ENCODE measurements at regions not wholly inside any gene's neighbourhood (a gene's known extent, or its start where the extent isn't known, plus 50 kb on each side); places are given as distances from the start of the nearest gene placed in this dataset.

GRCh38 chr22:48893288-48894063 lies 934.2 kb downstream of the BRD1 start:
- DNase-seq: no peak

DNA sequence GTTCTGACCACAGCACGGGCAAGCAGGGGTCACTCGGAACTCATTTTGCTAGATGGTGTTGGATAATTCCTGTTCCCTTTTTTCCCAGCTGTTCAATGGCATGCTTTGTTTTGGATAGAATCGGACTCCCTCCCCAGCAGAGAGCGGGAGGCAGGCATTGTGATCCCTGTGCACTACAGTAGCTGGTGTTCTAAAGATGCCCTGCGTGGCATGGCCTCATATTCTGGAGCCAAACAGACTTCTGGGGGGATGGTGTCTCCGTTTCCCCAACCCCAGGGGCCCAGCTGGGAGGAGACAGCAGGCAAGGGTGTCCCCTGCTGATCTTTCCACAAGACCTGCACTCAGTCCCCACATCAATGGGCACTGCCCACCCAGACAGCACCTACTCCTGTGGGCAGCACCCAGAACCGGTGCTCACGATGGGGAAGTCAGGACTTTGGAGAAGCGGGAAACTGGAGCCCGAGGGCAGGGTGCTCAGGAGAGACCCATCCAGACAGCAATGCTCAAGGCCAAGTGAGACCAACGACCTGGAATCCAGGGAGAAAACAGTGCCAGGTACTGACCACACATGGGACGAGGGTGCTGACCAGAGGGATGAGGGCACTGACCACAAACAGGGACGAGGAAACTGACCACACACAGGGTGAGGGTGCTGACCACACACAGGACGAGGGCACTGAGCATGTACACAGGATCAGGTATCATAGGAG lies 934.9 kb downstream of the BRD1 start:
- no peak for DNase-seq

DNA sequence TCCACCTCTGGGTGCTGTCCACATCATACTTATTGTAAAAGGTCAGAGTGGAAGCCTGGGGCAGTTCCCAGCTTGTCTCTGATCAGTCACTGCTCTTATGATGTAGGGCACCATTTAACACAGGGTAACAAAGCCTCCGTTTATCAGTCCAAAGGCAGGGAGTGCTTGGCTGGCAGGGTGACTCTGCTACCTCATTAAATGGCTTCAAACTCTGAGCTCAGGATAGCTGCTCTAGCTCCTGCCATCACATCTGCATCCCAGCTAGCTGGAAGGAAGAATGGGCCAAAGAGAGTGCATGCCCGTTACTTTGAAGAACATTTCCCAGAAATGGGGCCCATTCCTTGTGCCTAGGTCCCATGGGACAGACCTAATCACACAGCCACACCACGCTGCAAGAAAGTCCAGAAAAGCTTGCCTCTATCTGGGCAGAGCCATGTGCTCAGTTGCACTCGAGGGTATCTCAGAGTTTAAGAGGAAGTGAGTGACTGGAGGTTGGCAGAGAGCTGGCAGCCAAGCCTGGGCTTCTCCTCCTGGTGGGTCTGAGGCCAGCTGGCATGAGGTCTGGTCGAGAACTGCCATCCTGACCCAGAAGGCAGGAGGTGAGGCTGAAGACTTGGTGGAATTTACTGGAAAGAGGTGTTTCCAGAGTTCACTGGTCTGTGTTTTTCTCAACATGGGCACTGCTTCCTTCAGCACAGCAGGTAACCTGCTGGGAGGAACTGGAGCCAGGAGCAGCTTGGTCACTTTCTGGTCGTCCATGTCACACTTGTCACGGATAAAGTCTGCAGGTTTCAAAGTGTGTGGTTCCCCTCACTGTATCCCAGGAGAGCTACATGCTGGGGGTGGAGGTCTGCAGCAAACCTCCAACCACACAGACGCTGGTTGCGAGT lies 935.7 kb downstream of the BRD1 start:
- no peak for DNase-seq

- no peak for DNase-seq
These were observed 936.7 kb downstream of the BRD1 start for GRCh38 chr22:48890693-48891554.

DNA sequence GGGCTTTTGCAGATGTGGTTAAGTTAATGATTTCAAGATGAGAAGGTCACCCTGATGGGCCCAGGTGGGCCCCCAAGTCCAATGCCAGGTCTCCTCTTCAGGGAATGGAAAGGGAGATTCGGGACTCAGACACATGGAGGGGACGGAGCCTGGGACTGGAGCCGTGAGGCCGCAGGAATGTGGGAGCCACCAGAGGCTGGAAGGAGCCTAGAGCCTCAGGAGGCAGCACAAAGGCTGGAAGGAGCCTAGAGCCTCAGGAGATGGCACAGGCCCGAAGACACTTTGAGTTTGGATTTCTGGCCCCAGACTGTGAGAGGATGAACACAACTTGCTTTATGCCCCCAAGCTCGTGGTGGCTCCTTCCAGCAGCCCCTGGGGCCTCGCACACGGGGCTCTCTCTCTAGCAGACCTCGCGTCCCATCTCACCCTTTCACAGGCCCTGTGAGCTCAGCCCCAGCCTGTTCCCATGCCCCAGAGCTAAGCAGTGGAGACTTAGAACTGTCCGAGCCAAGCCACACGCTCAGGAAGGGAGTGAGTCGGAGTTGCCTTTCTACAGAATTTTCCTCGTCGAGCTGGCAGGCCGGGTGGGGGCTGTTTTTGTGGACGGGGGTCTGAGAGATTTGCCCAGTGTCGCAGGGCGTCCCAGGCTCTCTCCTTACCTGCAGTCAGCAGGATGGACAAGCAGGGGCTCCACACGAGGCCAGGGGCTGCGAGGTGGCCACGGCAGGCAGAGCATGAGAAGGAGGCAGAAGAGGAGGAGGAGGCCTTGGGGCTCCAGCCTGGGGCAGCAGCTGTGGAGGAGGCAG lies 937.6 kb downstream of the BRD1 start:
- no peak for DNase-seq

- no peak for DNase-seq
These were observed 938.4 kb downstream of the BRD1 start for GRCh38 chr22:48889209-48889830.

DNA sequence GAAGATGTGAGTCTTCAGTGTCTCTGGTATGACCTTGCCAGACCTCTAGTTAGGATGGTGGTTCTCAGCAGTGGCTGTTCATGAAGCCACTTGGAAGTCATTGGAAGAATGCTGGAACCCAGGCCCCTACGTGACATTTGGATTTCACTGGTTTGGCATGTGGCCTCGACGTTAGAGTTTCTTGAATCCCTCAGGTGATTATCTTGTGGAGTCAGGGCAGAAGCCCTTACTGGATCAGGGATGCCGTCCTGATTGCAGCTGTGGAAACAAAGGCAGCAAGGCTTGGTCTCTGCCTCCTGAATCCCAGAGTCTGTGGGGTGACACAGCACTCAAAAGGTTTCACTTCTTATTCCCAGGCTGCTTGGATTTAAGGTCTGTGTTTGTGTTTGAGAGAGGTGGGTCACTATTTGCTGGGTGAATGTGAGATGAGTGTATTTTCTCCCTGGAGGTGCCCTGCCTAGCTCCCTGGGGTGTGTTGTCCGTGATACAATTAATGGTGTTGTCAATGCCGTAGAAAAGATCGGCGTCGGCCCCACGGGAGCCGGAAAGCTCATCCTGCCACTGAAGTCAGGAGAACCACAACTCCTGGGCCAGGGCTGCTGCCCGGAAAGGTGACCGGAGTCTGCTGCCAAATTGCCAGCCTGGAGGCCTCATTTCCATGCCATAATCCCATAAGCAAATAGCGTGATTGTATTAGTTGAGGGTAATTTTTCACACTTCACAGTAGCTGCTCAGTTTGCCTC lies 939.0 kb downstream of the BRD1 start:
- no peak for DNase-seq

DNA sequence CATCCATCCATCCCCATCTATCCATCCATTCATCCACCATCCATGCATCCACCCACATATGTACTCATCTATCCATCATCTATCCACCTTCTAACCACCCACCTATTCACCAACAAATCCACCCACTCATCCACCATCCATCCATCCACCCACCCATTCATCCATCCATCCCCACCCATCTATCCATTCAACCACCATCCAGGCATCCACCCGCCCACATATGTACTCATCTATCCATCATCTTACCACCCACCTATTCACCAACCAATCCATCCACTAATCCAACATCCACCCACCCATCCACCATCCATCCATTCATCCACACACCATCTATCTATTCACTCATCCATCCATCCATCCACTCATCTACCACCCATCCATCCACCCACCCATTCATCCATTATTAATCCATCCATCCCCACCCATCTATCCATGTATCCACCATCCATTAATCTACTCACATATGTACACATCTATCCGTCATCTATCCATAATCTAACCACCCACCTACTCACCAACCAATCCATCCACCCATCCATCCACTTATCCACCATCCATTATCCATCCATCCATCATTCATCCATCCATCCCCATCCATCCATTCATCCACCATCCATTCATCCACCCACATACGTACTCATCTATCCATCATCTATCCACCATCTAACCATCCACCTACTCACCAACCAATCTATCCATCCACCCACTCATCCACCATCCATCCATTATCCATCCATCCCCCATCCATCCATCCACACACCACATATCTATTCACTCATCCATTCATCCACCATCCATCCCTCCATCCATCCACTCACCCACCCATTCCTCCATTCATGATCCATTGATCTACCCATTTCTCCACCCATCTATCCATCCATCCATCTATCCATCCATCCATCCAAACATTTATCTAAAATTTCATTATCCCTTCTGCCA lies 940.0 kb downstream of the BRD1 start:
- no peak for DNase-seq

DNA sequence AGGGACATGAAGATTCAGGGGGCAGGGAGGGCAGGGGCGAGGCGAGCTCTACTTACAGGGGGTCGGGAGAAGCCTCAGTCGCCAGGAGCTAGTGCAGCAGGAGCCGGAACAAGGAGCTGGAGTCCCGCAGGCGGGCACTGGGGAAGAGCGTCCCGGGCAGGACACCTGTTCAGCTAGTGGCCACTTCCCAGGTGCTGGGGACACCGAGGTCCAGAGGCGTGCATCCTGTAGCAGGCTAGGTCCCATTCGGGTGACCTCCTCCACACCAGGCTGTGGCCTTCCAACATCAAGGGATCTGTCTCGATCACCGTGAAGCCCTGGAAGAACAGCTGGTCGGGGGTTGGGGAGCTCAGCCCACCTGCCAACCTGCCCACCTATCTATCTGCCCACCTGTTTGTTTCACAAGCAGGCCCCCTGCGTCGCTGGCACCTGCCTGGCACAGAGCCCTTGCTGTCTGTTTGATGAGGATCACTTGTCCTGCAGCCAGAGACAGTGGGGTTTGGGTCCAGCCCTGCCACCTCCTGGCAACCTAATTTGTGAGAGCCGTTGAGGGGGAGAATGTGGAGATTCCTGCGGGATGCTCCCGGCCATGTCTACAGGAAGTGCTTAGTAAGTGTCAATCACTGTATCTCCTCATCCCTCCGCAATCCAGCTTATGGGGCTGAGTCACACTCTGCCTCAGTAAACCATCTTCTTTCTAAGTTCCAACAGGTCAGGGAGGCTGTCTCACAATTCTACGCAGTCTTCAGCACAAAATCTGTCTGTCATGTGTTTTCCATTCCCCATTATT lies 940.9 kb downstream of the BRD1 start:
- DNase-seq: no peak

- no peak for DNase-seq
These were observed 941.8 kb downstream of the BRD1 start for GRCh38 chr22:48885919-48886305.

- no peak for DNase-seq
These were observed 942.3 kb downstream of the BRD1 start for GRCh38 chr22:48885271-48885918.

- no peak for DNase-seq
These were observed 942.9 kb downstream of the BRD1 start for GRCh38 chr22:48884786-48885185.

DNA sequence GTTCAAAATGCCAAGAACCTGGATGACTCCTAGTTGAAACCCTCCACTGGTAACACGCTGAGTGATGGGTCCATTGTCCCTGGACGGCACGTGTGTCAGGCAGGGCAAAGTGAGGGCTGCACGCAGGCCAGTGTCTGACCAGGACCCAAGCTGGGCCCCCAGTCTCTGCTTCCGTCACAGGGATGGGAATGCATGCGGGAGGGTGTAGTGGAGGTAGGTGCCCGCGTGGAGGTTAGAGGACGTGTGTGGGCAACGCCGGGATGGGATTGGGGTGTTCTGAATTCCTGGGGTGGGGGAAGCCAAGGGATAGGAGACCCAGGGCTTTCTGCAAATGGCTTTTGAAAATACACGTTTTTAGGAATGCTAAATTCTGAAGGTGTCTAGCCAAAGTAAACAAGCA lies 943.3 kb downstream of the BRD1 start:
- no peak for DNase-seq

- no peak for DNase-seq
These were observed 944.3 kb downstream of the BRD1 start for GRCh38 chr22:48883211-48883960.

GRCh38 chr22:48882636-48883200 lies 945.0 kb downstream of the BRD1 start:
- DNase-seq: no peak

GRCh38 chr22:48881326-48881980 lies 946.2 kb downstream of the BRD1 start:
- DNase-seq: no peak

Data from NCI-H187 (cell line).